Gastroesophageal sphincter (tissue), 3 donors: ENCODE measurements at regions not wholly inside any gene's neighbourhood (a gene's known extent, or its start where the extent isn't known, plus 50 kb on each side); places are given as distances from the start of the nearest gene placed in this dataset.

Source experiments
- EP300 ChIP-seq: sonication (generic); formaldehyde crosslinking; IDR thresholded peaks from one replicate; pipeline ENCODE4 v1.6.1; 2017; ENCODE audit warnings: antibody characterized with exemption, mild to moderate bottlenecking
- POLR2AphosphoS5 ChIP-seq: sonication (generic); formaldehyde crosslinking; IDR thresholded peaks from one replicate; pipeline ENCODE4 v1.6.1; 2017; ENCODE audit warnings: antibody characterized with exemption
- TF ChIP-seq, protein P1 (sequence below), 4 experiments: fragments of 200-600 bp in 2 of 4; fragments of 450-650 bp in 2 of 4; sonication (generic) in 1 of 4; IDR thresholded peaks; one replicate each; pipeline ENCODE4 v1.5.1; 2017 to 2019; ENCODE audit warnings: antibody characterized with exemption in 4 of 4, mild to moderate bottlenecking in 2 of 4, moderate library complexity in 2 of 4

DNA sequence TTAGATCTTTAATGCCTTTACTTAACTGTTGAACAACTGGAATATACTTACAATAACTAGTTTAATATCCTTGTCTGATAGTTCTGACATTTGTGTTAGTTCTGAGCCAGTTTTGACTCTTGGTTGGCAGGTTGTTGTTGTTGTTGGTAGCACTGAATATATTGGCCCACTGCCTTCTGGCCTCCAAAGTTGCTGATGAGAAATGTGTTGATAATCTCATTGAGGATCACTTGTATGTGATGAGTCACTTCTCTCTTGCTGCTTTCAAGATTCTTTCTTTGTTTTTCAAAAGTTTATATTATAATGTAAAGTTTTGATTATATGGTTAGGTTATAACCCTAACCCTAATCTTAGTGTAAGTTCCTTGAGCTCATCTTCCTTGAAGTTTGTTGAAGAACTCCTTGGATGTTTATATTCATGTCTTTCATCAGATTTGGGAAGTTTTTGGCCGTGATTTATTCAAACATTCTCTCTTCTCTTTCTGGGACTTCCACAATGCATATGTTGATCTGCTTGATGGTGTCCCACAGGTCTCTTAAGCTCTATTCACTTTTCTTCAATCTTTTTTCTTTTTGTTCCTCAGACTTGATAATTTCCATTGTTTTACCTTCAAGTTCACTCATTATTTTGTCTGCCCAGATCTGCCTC lies 149.7 kb downstream of the FGF18 start:
- TF ChIP-seq POLR2AphosphoS5 (no peak), EP300 (no peak)
- TF ChIP-seq, protein P1, sequence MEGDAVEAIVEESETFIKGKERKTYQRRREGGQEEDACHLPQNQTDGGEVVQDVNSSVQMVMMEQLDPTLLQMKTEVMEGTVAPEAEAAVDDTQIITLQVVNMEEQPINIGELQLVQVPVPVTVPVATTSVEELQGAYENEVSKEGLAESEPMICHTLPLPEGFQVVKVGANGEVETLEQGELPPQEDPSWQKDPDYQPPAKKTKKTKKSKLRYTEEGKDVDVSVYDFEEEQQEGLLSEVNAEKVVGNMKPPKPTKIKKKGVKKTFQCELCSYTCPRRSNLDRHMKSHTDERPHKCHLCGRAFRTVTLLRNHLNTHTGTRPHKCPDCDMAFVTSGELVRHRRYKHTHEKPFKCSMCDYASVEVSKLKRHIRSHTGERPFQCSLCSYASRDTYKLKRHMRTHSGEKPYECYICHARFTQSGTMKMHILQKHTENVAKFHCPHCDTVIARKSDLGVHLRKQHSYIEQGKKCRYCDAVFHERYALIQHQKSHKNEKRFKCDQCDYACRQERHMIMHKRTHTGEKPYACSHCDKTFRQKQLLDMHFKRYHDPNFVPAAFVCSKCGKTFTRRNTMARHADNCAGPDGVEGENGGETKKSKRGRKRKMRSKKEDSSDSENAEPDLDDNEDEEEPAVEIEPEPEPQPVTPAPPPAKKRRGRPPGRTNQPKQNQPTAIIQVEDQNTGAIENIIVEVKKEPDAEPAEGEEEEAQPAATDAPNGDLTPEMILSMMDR (IDR thresholded peaks at IDR 0.05), result no peak
